GM06990 (cell line): ENCODE measurements at regions not wholly inside any gene's neighbourhood (a gene's known extent, or its start where the extent isn't known, plus 50 kb on each side); places are given as distances from the start of the nearest gene placed in this dataset.

Experiments
- DNase-seq: peaks from one replicate; pipeline ENCODE4 v3.0.0-alpha.2; 2011; ENCODE audit not compliant: insufficient read length; ENCODE audit errors: extremely low read depth
- H3K27me3 ChIP-seq: replicated peaks from 2 replicates; pipeline ENCODE4 v1.6.0; 2011; ENCODE audit warnings: low read length; ENCODE audit not compliant: control insufficient read depth, insufficient read depth
- H3K36me3 ChIP-seq: 2 replicates; pipeline ENCODE4 v1.5.1; 2011; ENCODE audit warnings: low read length; ENCODE audit not compliant: control insufficient read depth, insufficient read depth
- H3K4me3 ChIP-seq: replicated peaks from 2 replicates; pipeline ENCODE4 v1.5.1; 2011; ENCODE audit warnings: low read depth, mild to moderate bottlenecking, control low read depth, low read length
- CTCF ChIP-seq: IDR thresholded peaks from 2 replicates; pipeline ENCODE4 v1.5.1; 2011; ENCODE audit warnings: low read length, control low read depth, mild to moderate bottlenecking, inconsistent platforms; ENCODE audit not compliant: insufficient read depth, poor library complexity, severe bottlenecking

GRCh38 chr5:61596265-61596664 is 264.2 kb downstream of the ZSWIM6 start:
- DNase-seq = no peak
- TF ChIP-seq CTCF = no peak
- no peak overlapping the region for H3K4me3 ChIP-seq
- H3K27me3 ChIP-seq = peaks cover 2% of the 10 kb centered on the region
- no peaks in the 10 kb centered on the region for H3K36me3 ChIP-seq

- Histone ChIP-seq H3K27me3 (peaks cover 2% of the 10 kb centered on the region), H3K36me3 (no peaks in the 10 kb centered on the region), H3K4me3 (no peak overlapping the region)
- TF ChIP-seq CTCF = no peak
- DNase-seq = no peak
Measured at GRCh38 chr5:61597684-61598083, 265.6 kb downstream of the ZSWIM6 start.

- no peaks in the 10 kb centered on the region for H3K36me3 ChIP-seq
- no peak for DNase-seq
- H3K4me3 ChIP-seq = no peak overlapping the region
- TF ChIP-seq CTCF = no peak
- H3K27me3 ChIP-seq = peaks cover 2% of the 10 kb centered on the region
Measured at GRCh38 chr5:61598126-61598525, 266.1 kb downstream of the ZSWIM6 start.

DNA sequence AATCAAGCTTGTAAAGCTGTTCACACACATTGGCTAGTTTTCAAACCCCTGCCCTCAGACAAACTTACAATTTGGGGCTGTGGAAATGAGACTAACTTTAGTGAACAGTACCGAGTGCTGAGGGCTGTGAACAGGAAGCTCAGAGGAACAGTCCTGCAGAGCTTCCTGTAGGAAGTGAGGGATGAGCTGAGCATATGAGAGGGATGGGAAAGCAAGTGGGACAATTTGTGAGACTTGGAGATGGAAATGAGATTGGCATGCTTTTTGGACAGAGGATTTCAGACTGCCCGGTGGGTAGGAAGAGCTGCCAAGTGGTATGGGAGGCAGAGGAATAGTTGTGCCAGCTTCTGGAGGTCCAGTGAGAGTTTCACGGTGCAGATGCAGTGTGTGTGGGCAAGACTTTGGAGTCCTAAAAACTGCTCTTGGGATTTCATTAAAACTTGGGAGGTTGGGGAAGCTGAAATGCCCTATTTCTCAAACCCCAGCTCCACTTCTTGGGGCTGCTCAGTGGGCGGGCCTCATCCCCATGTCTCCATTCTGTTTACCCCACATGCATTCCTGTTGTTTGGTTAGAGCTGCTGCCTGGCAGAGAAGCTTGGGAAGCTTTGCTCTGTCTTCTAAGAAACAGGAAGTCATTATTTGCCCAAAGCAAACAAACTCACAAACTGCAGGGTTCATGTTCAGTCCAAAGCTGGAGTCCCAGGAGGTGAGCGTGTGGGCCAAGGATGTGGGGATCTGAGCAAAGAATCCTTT is 267.5 kb downstream of the ZSWIM6 start:
- no peak for TF ChIP-seq CTCF
- no peak overlapping the region for H3K4me3 ChIP-seq
- no peak for DNase-seq

DNA sequence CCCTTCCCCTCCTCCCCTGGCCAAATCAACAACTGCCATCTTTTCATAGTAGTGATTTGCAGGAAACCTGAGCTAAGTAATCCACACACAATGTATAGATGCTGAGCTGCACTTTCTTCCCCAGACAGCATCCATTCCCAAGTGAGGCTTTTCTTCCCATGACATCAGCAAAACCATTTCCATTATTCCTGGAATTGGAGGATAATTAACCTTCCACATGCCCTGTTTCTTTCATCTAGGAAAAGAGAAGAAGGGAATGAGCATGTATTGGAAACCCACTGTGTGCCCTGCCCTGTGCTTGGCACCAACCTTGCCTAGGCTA is 268.0 kb downstream of the ZSWIM6 start:
- no peak for TF ChIP-seq CTCF
- DNase-seq = no peak
- no peaks in the 10 kb centered on the region for H3K36me3 ChIP-seq
- peaks cover 2% of the 10 kb centered on the region for H3K27me3 ChIP-seq
- no peak overlapping the region for H3K4me3 ChIP-seq

More for the DNA sequence above, 267.5 kb downstream of the ZSWIM6 start:
- peaks cover 2% of the 10 kb centered on the region; the same call in 1 of the 2 replicates for H3K27me3 ChIP-seq
- H3K36me3 ChIP-seq = no peaks in the 10 kb centered on the region
